Neural progenitor cell (in vitro differentiated cells): ENCODE measurements at regions not wholly inside any gene's neighbourhood (a gene's known extent, or its start where the extent isn't known, plus 50 kb on each side); places are given as distances from the start of the nearest gene placed in this dataset.
A peak's percentile ranks its signal among the peaks of the same experiment; 100 is the strongest.

ENCODE experiments used
- DNase-seq: peaks from one replicate; pipeline ENCODE4 v3.0.0-alpha.2; 2016; ENCODE audit warnings: low spot score
- H2AFZ ChIP-seq: fragments of 200-600 bp; sonication (generic); replicated peaks from 2 replicates; pipeline ENCODE4 v1.6.1; 2016; ENCODE audit warnings: antibody characterized with exemption
- H3F3A ChIP-seq: fragments of 200-600 bp; sonication (generic); 2 replicates; pipeline ENCODE4 v1.6.1; 2016; ENCODE audit warnings: antibody characterized with exemption, low read depth
- H3K27ac ChIP-seq: fragments of 200-600 bp; sonication (generic); 2 replicates; pipeline ENCODE4 v1.5.1; 2016; ENCODE audit warnings: mild to moderate bottlenecking
- H3K27me3 ChIP-seq: fragments of 200-600 bp; sonication (generic); 2 replicates; pipeline ENCODE4 v1.6.1; 2016; ENCODE audit warnings: mild to moderate bottlenecking, moderate library complexity
- H3K36me3 ChIP-seq: fragments of 200-600 bp; sonication (generic); 2 replicates; pipeline ENCODE4 v1.5.1; 2016
- H3K4me1 ChIP-seq: fragments of 200-600 bp; sonication (generic); 2 replicates; pipeline ENCODE4 v1.6.1; 2016; ENCODE audit warnings: mixed run types
- H3K4me2 ChIP-seq: fragments of 200-600 bp; sonication (generic); 2 replicates; pipeline ENCODE4 v1.6.1; 2016
- H3K4me3 ChIP-seq: fragments of 200-600 bp; sonication (generic); 2 replicates; pipeline ENCODE4 v1.5.1; 2016
- H3K79me2 ChIP-seq: fragments of 200-600 bp; sonication (generic); 2 replicates; pipeline ENCODE4 v1.6.1; 2016; ENCODE audit warnings: low read depth
- H3K9ac ChIP-seq: fragments of 200-600 bp; sonication (generic); 2 replicates; pipeline ENCODE4 v1.6.1; 2016
- H3K9me3 ChIP-seq: fragments of 200-600 bp; sonication (generic); 2 replicates; pipeline ENCODE4 v1.5.1; 2016; ENCODE audit warnings: low read depth
- H4K20me1 ChIP-seq: fragments of 200-600 bp; sonication (generic); 2 replicates; pipeline ENCODE4 v1.6.1; 2016; ENCODE audit warnings: low read depth
- H3K27ac Mint-ChIP-seq: 3 replicates; pipeline ENCODE4 v1.8.0; 2021; ENCODE audit warnings: mixed read lengths
- H3K27me3 Mint-ChIP-seq: 2 replicates; pipeline ENCODE4 v1.8.0; 2022; ENCODE audit warnings: low read depth, mild to moderate bottlenecking, inconsistent platforms, moderate library complexity, mixed read lengths; ENCODE audit not compliant: insufficient read depth
- H3K36me3 Mint-ChIP-seq: 3 replicates; pipeline ENCODE4 v1.8.0; 2021; ENCODE audit warnings: mixed read lengths
- H3K4me1 Mint-ChIP-seq: 3 replicates; pipeline ENCODE4 v1.8.0; 2021; ENCODE audit warnings: mixed read lengths
- H3K4me3 Mint-ChIP-seq: 3 replicates; pipeline ENCODE4 v1.8.0; 2021; ENCODE audit warnings: mild to moderate bottlenecking, moderate library complexity, mixed read lengths
- H3K9me3 Mint-ChIP-seq: 3 replicates; pipeline ENCODE4 v1.8.0; 2020; ENCODE audit warnings: mixed read lengths
- EZH2 ChIP-seq: fragments of 200-600 bp; sonication (generic); IDR thresholded peaks from 2 replicates; pipeline ENCODE4 v1.6.1; 2017; ENCODE audit warnings: antibody characterized with exemption, mild to moderate bottlenecking, moderate library complexity
- EZH2phosphoT487 ChIP-seq: fragments of 200-600 bp; sonication (generic); IDR thresholded peaks from 2 replicates; pipeline ENCODE4 v1.6.1; 2017; ENCODE audit warnings: antibody characterized with exemption
- TF ChIP-seq, protein P1 (sequence below): fragments of 200-600 bp; sonication (generic); IDR thresholded peaks from 2 replicates; pipeline ENCODE4 v1.5.1; 2017; ENCODE audit warnings: antibody characterized with exemption, mild to moderate bottlenecking

DNA sequence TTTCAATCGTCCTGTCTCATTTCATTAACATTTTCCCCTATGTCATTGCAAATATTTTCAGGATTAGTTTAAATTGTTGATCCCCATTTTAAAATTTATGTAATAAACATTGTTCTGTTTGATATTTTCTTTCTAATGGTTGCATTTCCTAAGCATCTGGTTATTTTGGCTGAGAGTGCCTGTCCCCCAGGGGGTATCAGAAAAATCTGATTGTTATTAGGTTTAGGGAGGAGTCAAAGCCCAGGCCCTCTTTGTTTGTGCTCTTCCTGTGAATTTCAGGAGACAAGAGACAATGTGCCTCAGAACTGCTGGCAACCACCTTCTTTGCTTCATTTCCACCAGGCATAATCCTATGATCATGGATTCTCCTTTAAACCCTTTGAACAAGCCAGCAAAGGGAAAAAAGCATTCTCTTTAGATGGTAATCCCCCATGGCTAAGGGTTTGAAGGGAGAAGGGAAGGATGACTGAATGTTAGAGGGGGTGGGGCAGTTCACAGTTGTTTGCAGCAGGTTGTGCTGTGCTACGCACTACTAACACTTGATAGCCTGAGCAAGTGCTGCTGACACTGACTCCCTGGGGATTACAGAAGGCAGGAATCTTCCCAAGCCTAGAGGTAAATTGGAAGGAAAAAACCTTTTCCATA, 462.4 kb upstream of the LRRC4C start:
- no peaks in the 10 kb centered on the region for H3K9me3 ChIP-seq
- Mint-ChIP-seq H3K4me3 (no peak overlapping the region), H3K27ac (peak overlapping the region; percentile 61), H3K4me1 (peaks cover 25% of the 10 kb centered on the region), H3K36me3 (no peaks in the 10 kb centered on the region), H3K27me3 (peaks cover 6% of the 10 kb centered on the region), H3K9me3 (peaks cover 29% of the 10 kb centered on the region)
- H3K4me3 ChIP-seq = peak overlapping the region; percentile 15
- H2AFZ ChIP-seq = no peak overlapping the region
- H3K79me2 ChIP-seq = no peaks in the 10 kb centered on the region
- DNase-seq = peak; percentile 81
- H4K20me1 ChIP-seq = no peaks in the 10 kb centered on the region
- H3K4me1 ChIP-seq = peaks cover 31% of the 10 kb centered on the region
- TF ChIP-seq, protein P1, sequence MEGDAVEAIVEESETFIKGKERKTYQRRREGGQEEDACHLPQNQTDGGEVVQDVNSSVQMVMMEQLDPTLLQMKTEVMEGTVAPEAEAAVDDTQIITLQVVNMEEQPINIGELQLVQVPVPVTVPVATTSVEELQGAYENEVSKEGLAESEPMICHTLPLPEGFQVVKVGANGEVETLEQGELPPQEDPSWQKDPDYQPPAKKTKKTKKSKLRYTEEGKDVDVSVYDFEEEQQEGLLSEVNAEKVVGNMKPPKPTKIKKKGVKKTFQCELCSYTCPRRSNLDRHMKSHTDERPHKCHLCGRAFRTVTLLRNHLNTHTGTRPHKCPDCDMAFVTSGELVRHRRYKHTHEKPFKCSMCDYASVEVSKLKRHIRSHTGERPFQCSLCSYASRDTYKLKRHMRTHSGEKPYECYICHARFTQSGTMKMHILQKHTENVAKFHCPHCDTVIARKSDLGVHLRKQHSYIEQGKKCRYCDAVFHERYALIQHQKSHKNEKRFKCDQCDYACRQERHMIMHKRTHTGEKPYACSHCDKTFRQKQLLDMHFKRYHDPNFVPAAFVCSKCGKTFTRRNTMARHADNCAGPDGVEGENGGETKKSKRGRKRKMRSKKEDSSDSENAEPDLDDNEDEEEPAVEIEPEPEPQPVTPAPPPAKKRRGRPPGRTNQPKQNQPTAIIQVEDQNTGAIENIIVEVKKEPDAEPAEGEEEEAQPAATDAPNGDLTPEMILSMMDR = no peak
- TF ChIP-seq EZH2 (no peak), EZH2phosphoT487 (no peak)
- H3K36me3 ChIP-seq = no peaks in the 10 kb centered on the region
- H3F3A ChIP-seq = peaks cover 19% of the 10 kb centered on the region
- H3K27ac ChIP-seq = peak overlapping the region; percentile 70
- H3K4me2 ChIP-seq = peak overlapping the region; percentile 69
- no peak overlapping the region for H3K9ac ChIP-seq
- no peaks in the 10 kb centered on the region for H3K27me3 ChIP-seq

DNA sequence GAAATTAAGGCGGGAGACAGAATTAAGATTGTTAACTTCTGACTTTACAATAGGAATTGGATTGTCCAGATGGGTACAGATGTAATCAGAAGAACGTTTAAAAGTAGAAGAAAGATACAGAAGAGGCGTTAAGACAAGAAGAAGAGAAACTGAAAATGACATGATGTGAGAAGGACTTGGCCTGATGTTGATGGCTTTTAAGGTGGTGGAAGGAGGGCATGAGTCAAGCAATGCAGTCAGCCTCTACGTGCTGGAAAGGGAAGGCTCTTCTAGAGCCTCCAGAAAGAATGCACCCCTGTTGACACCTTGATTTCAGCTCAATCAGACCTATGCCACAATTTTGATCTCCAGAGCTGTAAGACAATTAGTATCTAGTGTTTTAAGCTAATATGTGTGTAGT, 466.9 kb upstream of the LRRC4C start:
- peaks cover 21% of the 10 kb centered on the region for H3K4me1 ChIP-seq
- H3F3A ChIP-seq = peaks cover 19% of the 10 kb centered on the region
- Mint-ChIP-seq H3K4me1 (peaks cover 18% of the 10 kb centered on the region), H3K9me3 (peaks cover 1% of the 10 kb centered on the region), H3K27ac (no peak overlapping the region), H3K36me3 (no peaks in the 10 kb centered on the region), H3K4me3 (no peak overlapping the region), H3K27me3 (peaks cover 2% of the 10 kb centered on the region)
- H3K4me3 ChIP-seq = no peak overlapping the region
- no peaks in the 10 kb centered on the region for H3K9me3 ChIP-seq
- no peak for DNase-seq
- no peaks in the 10 kb centered on the region for H3K79me2 ChIP-seq
- no peak for TF ChIP-seq EZH2phosphoT487
- TF ChIP-seq, protein P1 = no peak
- no peak for TF ChIP-seq EZH2
- H3K36me3 ChIP-seq = no peaks in the 10 kb centered on the region
- no peak overlapping the region for H3K4me2 ChIP-seq
- no peak overlapping the region for H3K9ac ChIP-seq
- no peak overlapping the region for H2AFZ ChIP-seq
- no peak overlapping the region for H3K27ac ChIP-seq
- no peaks in the 10 kb centered on the region for H4K20me1 ChIP-seq
- no peaks in the 10 kb centered on the region for H3K27me3 ChIP-seq

DNA sequence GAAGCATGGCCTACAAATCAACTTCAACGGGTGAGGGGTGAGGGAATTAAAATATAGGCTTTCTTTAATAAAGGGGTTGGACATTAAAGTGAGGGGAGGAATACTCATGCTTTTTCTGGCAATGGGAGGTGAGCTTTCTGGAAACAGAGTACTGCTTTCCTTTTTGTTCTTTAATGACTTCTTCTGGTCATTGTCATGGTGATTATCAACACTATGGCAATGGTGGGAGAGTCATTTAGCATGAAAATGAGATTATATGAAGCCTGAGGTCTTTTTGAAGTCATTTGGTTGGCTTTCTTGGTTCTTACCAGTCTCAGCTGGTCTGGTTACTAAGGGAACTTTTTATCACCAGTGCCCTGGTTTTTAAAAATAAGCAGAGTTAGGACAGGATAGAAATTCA, 475.8 kb upstream of the LRRC4C start:
- H4K20me1 ChIP-seq = no peaks in the 10 kb centered on the region
- no peak for TF ChIP-seq EZH2phosphoT487
- TF ChIP-seq, protein P1 = no peak
- no peak for TF ChIP-seq EZH2
- peaks cover 3% of the 10 kb centered on the region for H3K27me3 Mint-ChIP-seq
- no peak overlapping the region for H3K4me3 Mint-ChIP-seq
- no peaks in the 10 kb centered on the region for H3K9me3 ChIP-seq
- H3K4me1 Mint-ChIP-seq = peaks cover 10% of the 10 kb centered on the region
- no peaks in the 10 kb centered on the region for H3K9me3 Mint-ChIP-seq
- H3K4me2 ChIP-seq = no peak overlapping the region
- no peaks in the 10 kb centered on the region for H3K36me3 Mint-ChIP-seq
- H3K9ac ChIP-seq = no peak overlapping the region
- H2AFZ ChIP-seq = no peak overlapping the region
- H3K4me3 ChIP-seq = no peak overlapping the region
- H3K27ac ChIP-seq = no peak overlapping the region
- peak overlapping the region; percentile 31 for H3K27ac Mint-ChIP-seq
- no peak for DNase-seq
- no peaks in the 10 kb centered on the region for H3K4me1 ChIP-seq
- no peaks in the 10 kb centered on the region for H3K79me2 ChIP-seq
- no peaks in the 10 kb centered on the region for H3K27me3 ChIP-seq
- no peaks in the 10 kb centered on the region for H3F3A ChIP-seq
- no peaks in the 10 kb centered on the region for H3K36me3 ChIP-seq
